HCT116 (cell line): ENCODE measurements at regions not wholly inside any gene's neighbourhood (a gene's known extent, or its start where the extent isn't known, plus 50 kb on each side); places are given as distances from the start of the nearest gene placed in this dataset.

Experiments used
- CTCF ChIP-seq, 3 experiments: fragments of 200-600 bp in 1 of 3; sonication (generic) in 1 of 3; IDR thresholded peaks in 2 of 3; conservative IDR thresholded peaks in 1 of 3; 2 replicates each; pipeline ENCODE4 v1.5.1; 2012 to 2017; ENCODE audit warnings: low read depth in 2 of 3, low read length in 2 of 3, antibody characterized with exemption in 1 of 3, borderline replicate concordance in 1 of 3, control low read depth in 1 of 3, mild to moderate bottlenecking in 1 of 3, mixed read lengths in 1 of 3, mixed run types in 1 of 3, moderate library complexity in 1 of 3; ENCODE audit not compliant: insufficient read depth in 1 of 3
- ELF1 ChIP-seq: IDR thresholded peaks from 2 replicates; pipeline ENCODE4 v1.6.1; 2012; ENCODE audit warnings: low read depth, borderline replicate concordance
- EZH2 ChIP-seq: fragments of 200-600 bp; sonication (generic); IDR thresholded peaks from 2 replicates; pipeline ENCODE4 v1.6.1; 2017; ENCODE audit warnings: antibody characterized with exemption, mixed run types
- EZH2phosphoT487 ChIP-seq: fragments of 200-600 bp; IDR thresholded peaks from 2 replicates; pipeline ENCODE4 v1.6.1; 2018; ENCODE audit warnings: antibody characterized with exemption, borderline replicate concordance
- FOSL1 ChIP-seq: IDR thresholded peaks from 2 replicates; pipeline ENCODE4 v1.6.1; 2012; ENCODE audit warnings: low read depth
- POLR2A ChIP-seq: IDR thresholded peaks from 2 replicates; pipeline ENCODE4 v1.7.0; 2011; ENCODE audit warnings: borderline replicate concordance; ENCODE audit not compliant: insufficient read depth, insufficient read length; ENCODE audit errors: extremely low read depth
- POLR2AphosphoS5 ChIP-seq: IDR thresholded peaks from 2 replicates; pipeline ENCODE4 v1.6.1; 2011; ENCODE audit warnings: mild to moderate bottlenecking, low read depth, low read length, moderate library complexity

GRCh38 chr17:12579288-12579687 lies 86.4 kb upstream of the MYOCD start:
- TF ChIP-seq CTCF (IDR thresholded peaks at IDR 0.05 in 2 of 3, conservative IDR thresholded peaks at IDR 0.05 in 1 of 3; ENCODE audit: borderline replicate concordance in 1 of 3, insufficient read depth in 1 of 3, low read depth in 2 of 3, low read length in 2 of 3): no peak
- no peak for TF ChIP-seq EZH2
- no peak for TF ChIP-seq EZH2phosphoT487
- TF ChIP-seq POLR2AphosphoS5: no peak
- no peak for TF ChIP-seq POLR2A
- TF ChIP-seq ELF1: no peak
- no peak for TF ChIP-seq FOSL1
